ENCODE measurements at regions not wholly inside any gene's neighbourhood (a gene's known extent, or its start where the extent isn't known, plus 50 kb on each side); places are given as distances from the start of the nearest gene placed in this dataset.

DNA sequence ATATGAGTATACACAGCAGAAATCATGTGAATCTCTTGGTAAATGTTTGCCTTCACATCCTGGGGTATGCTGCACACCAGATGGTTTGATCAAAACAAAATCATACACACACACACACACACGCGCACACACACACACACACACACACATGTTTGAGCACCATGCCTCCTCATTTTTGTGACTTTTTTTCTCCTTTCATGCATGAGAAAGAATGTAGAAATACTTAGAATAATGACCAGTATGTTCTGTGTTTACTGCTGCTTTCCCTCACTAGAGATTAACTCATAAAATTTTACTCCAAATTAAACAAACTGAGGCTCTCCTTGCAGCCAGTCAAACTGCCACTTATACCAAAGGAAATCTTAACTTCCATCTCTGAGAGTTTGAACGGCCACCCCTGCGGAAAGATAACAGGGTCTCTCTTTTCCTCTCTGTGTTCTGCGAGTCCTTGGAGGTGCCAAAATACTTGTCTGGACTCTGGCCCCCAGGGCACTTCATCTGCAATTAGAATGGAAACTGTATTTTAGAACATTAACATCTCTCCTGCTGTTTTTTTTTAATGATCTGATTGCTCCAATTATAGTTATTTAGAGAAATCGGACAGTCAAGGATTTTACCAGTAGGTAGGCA lies 320.8 kb upstream of the NFE2L3 start:
- TF ChIP-seq, protein P1, sequence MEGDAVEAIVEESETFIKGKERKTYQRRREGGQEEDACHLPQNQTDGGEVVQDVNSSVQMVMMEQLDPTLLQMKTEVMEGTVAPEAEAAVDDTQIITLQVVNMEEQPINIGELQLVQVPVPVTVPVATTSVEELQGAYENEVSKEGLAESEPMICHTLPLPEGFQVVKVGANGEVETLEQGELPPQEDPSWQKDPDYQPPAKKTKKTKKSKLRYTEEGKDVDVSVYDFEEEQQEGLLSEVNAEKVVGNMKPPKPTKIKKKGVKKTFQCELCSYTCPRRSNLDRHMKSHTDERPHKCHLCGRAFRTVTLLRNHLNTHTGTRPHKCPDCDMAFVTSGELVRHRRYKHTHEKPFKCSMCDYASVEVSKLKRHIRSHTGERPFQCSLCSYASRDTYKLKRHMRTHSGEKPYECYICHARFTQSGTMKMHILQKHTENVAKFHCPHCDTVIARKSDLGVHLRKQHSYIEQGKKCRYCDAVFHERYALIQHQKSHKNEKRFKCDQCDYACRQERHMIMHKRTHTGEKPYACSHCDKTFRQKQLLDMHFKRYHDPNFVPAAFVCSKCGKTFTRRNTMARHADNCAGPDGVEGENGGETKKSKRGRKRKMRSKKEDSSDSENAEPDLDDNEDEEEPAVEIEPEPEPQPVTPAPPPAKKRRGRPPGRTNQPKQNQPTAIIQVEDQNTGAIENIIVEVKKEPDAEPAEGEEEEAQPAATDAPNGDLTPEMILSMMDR (conservative IDR thresholded peaks at IDR 0.05): no peak
- no peak for TF ChIP-seq EZH2 (IDR thresholded peaks at IDR 0.05; ENCODE audit: low read depth)
